SK-N-SH (cell line): ENCODE measurements at regions not wholly inside any gene's neighbourhood (a gene's known extent, or its start where the extent isn't known, plus 50 kb on each side); places are given as distances from the start of the nearest gene placed in this dataset.

Experiments used
- CTCF ChIA-PET: fragments of 300-600, 350-600 bp; formaldehyde crosslinking; extraction: SDS; loops from one replicate; lab custom pipeline; 2021; lab: Yijun Ruan, JAX
- POLR2A ChIA-PET: fragments of 350-600 bp; sonication (Branson Sonifier 250); formaldehyde crosslinking; extraction: SDS; loops from one replicate; lab custom pipeline; 2020; ENCODE audit warnings: antibody characterized with exemption, inconsistent platforms; lab: Yijun Ruan, JAX
- DNase-seq: peaks from one replicate; pipeline ENCODE4 v3.0.0; 2012
- H2AFZ ChIP-seq: fragments of 200-600 bp; sonication (generic); 2 replicates; pipeline ENCODE4 v1.8.1; 2016; ENCODE audit warnings: antibody characterized with exemption, mild to moderate bottlenecking, low read depth
- H3F3A ChIP-seq: fragments of 200-600 bp; sonication (generic); replicated peaks from 2 replicates; pipeline ENCODE3; 2016; ENCODE audit warnings: antibody characterized with exemption, mild to moderate bottlenecking; ENCODE audit not compliant: insufficient read depth
- H3K27ac ChIP-seq, 2 experiments: fragments of 200-500 bp in 1 of 2; fragments of 200-600 bp in 1 of 2; sonication (Bioruptor generic) in 1 of 2; sonication (generic), shearing (Covaris generic) in 1 of 2; 2 replicates each; pipeline versions ENCODE4 v1.5.1 to v1.6.1; 2014 to 2016; ENCODE audit warnings: low read depth in 2 of 2, inconsistent platforms in 1 of 2, low read length in 1 of 2, mild to moderate bottlenecking in 1 of 2, mixed read lengths in 1 of 2
- H3K27me3 ChIP-seq: fragments of 200-600 bp; sonication (generic), shearing (Covaris generic); 2 replicates; pipeline ENCODE4 v1.6.1; 2016; ENCODE audit warnings: mixed run types; ENCODE audit not compliant: insufficient read depth
- H3K36me3 ChIP-seq, 2 experiments: fragments of 200-500 bp in 1 of 2; fragments of 200-600 bp in 1 of 2; sonication (Bioruptor generic) in 1 of 2; sonication (generic) in 1 of 2; replicated peaks in 1 of 2; 2 replicates each; pipeline versions ENCODE3 to v1.5.1; 2014 to 2016; ENCODE audit warnings: low read length in 1 of 2, mild to moderate bottlenecking in 1 of 2; ENCODE audit not compliant: insufficient read depth in 2 of 2, control insufficient read depth in 1 of 2
- H3K4me1 ChIP-seq, 2 experiments: fragments of 200-500 bp in 1 of 2; fragments of 200-600 bp in 1 of 2; sonication (Bioruptor generic) in 1 of 2; sonication (generic), shearing (Covaris generic) in 1 of 2; 2 replicates each; pipeline versions ENCODE4 v1.5.1 to v1.6.1; 2014 to 2016; ENCODE audit warnings: low read depth in 1 of 2, low read length in 1 of 2, mixed run types in 1 of 2; ENCODE audit not compliant: insufficient read depth in 2 of 2, control insufficient read depth in 1 of 2
- H3K4me2 ChIP-seq: fragments of 200-600 bp; sonication (generic), shearing (Covaris generic); 2 replicates; pipeline ENCODE4 v1.6.1; 2017; ENCODE audit warnings: mixed run types
- H3K4me3 ChIP-seq, 2 experiments: fragments of 200-500 bp in 1 of 2; fragments of 200-600 bp in 1 of 2; sonication (Bioruptor generic) in 1 of 2; sonication (generic), shearing (Covaris generic) in 1 of 2; 2 replicates each; pipeline versions ENCODE4 v1.5.1 to v1.8.1; 2014 to 2016; ENCODE audit warnings: low read depth in 2 of 2, inconsistent platforms in 1 of 2, low read length in 1 of 2, mild to moderate bottlenecking in 1 of 2, mixed read lengths in 1 of 2, moderate library complexity in 1 of 2
- H3K79me2 ChIP-seq: fragments of 200-600 bp; sonication (generic); 2 replicates; pipeline ENCODE4 v1.8.1; 2017; ENCODE audit warnings: mild to moderate bottlenecking; ENCODE audit not compliant: insufficient read depth
- H3K9ac ChIP-seq: fragments of 200-600 bp; sonication (generic); 2 replicates; pipeline ENCODE4 v1.6.1; 2017; ENCODE audit warnings: mixed run types
- H3K9me2 ChIP-seq: fragments of 200-600 bp; sonication (generic); 2 replicates; pipeline ENCODE4 v1.6.1; 2017; ENCODE audit warnings: mixed run types
- H3K9me3 ChIP-seq: fragments of 200-600 bp; sonication (generic); 2 replicates; pipeline ENCODE4 v1.6.1; 2017; ENCODE audit warnings: mixed run types, mild to moderate bottlenecking, moderate library complexity
- H4K20me1 ChIP-seq: fragments of 200-600 bp; sonication (generic); 2 replicates; pipeline ENCODE4 v1.6.1; 2017; ENCODE audit warnings: mild to moderate bottlenecking, mixed run types; ENCODE audit not compliant: insufficient read depth
- EP300 ChIP-seq, 2 experiments: IDR thresholded peaks; 2 replicates each; pipeline versions ENCODE4 v1.4.0 to v1.6.1; 2012; ENCODE audit warnings: borderline replicate concordance in 1 of 2, low read depth in 1 of 2, low read length in 1 of 2
- FOSL2 ChIP-seq: IDR thresholded peaks from 2 replicates; pipeline ENCODE4 v1.4.0; 2012; ENCODE audit warnings: low read depth, mild to moderate bottlenecking, moderate library complexity, borderline replicate concordance
- FOXJ3 ChIP-seq: sonication (generic); formaldehyde crosslinking; IDR thresholded peaks from 2 replicates; pipeline ENCODE4 v1.5.1; 2020; ENCODE audit warnings: mild to moderate bottlenecking, missing genetic modification reagents
- GATA2 ChIP-seq: sonication (generic); formaldehyde crosslinking; IDR thresholded peaks from 2 replicates; pipeline ENCODE4 v1.5.0; 2020; ENCODE audit warnings: mild to moderate bottlenecking, missing genetic modification reagents
- MXI1 ChIP-seq: IDR thresholded peaks from 2 replicates; pipeline ENCODE4 v1.6.1; 2012; ENCODE audit warnings: mild to moderate bottlenecking, low read depth, low read length, improper control_type of control experiment
- NFIC ChIP-seq: IDR thresholded peaks from 2 replicates; pipeline ENCODE4 v1.4.0; 2012; ENCODE audit warnings: borderline replicate concordance
- POLR2AphosphoS5 ChIP-seq: IDR thresholded peaks from 2 replicates; pipeline ENCODE4 v1.6.1; 2012; ENCODE audit warnings: low read depth, low read length
- RAD21 ChIP-seq: IDR thresholded peaks from 2 replicates; pipeline ENCODE4 v1.6.1; 2012; ENCODE audit warnings: mild to moderate bottlenecking, low read length
- RFX5 ChIP-seq: IDR thresholded peaks from 2 replicates; pipeline ENCODE4 v1.6.1; 2012; ENCODE audit warnings: mild to moderate bottlenecking, improper control_type of control experiment, low read length
- SIN3A ChIP-seq: IDR thresholded peaks from 2 replicates; pipeline ENCODE4 v1.6.1; 2012; ENCODE audit warnings: low read depth, mild to moderate bottlenecking, low read length, moderate library complexity, borderline replicate concordance
- SMC3 ChIP-seq: IDR thresholded peaks from 2 replicates; pipeline ENCODE4 v1.6.1; 2012; ENCODE audit warnings: low read depth, low read length, improper control_type of control experiment
- TAF1 ChIP-seq: IDR thresholded peaks from 2 replicates; pipeline ENCODE4 v1.6.1; 2012; ENCODE audit warnings: low read depth, mild to moderate bottlenecking, low read length, moderate library complexity, borderline replicate concordance
- TCF12 ChIP-seq: IDR thresholded peaks from 2 replicates; pipeline ENCODE4 v1.4.0; 2012
- TEAD4 ChIP-seq: IDR thresholded peaks from 2 replicates; pipeline ENCODE4 v1.4.0; 2012; ENCODE audit warnings: mild to moderate bottlenecking, borderline replicate concordance; ENCODE audit not compliant: insufficient read depth
- WGBS: methylation state at CpG from one replicate; pipeline ENCODE4 v1.1.6; 2017; ENCODE audit warnings: low lambda C conversion rate; 5-methylcytosine and 5-hydroxymethylcytosine counted together
- TF ChIP-seq, protein P1 (sequence below): fragments of 200-600 bp; sonication (generic); IDR thresholded peaks from 2 replicates; pipeline ENCODE4 v1.6.1; 2017; ENCODE audit warnings: antibody characterized with exemption, mild to moderate bottlenecking, moderate library complexity
- TF ChIP-seq, protein P2 (sequence below): IDR thresholded peaks from 2 replicates; pipeline ENCODE4 v1.4.0; 2012; ENCODE audit warnings: low read depth, borderline replicate concordance
- TF ChIP-seq, protein P3 (sequence below): IDR thresholded peaks from 2 replicates; pipeline ENCODE4; 2012
- TF ChIP-seq, protein P4 (sequence below): IDR thresholded peaks from 2 replicates; pipeline ENCODE4 v1.4.0; 2012; ENCODE audit warnings: low read depth

DNA sequence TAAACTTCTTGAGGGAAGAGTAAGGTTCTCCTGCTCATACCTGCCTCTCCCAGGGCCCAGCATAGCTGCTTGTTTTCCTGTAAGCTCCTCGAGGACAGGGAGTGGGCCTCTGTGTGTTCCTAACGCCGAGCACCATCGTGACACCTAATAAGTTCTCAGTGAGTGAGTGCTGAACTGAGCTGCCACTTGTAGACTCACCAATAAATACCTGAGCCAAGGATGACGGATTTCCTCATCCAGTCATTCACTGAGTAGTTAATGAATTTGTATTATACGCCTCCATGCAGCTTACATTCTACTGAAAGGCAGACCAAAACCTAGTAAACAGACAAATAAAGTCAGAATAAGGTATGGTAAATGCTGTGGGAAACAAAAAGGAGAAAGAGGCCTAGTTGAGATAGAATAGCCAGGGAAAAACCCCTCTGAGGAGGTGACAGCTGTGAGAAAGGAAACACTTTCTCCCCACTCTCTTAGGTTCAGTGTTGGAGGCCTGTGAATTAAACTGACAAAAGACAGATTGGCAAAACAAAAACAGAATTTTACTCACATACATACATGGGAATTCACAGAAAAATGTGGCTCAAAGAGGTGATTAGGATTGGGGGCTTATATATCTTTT is 138.6 kb downstream of the B3GNT2 start:
- H3K4me1 ChIP-seq: peaks cover 0 to 20% of the 10 kb centered on the region in 2 experiments; a peak in 2 of 4 replicates
- no peaks in the 10 kb centered on the region for H3K9me3 ChIP-seq
- POLR2A ChIA-PET: no interaction called here
- no peaks in the 10 kb centered on the region for H3K27me3 ChIP-seq
- WGBS: 83% methylated on average over 6 of the region's 6 CpGs
- no peak for DNase-seq
- H2AFZ ChIP-seq: no peak overlapping the region
- no peaks in the 10 kb centered on the region for H3K9me2 ChIP-seq
- CTCF ChIA-PET: interaction anchor here (1.1 to 1.5 kb wide), 5 partner anchors 9 to 341 kb away, joined by 3 to 4 read pairs (median 3); no protein-coding TSS in a partner anchor
- TF ChIP-seq, protein P1, sequence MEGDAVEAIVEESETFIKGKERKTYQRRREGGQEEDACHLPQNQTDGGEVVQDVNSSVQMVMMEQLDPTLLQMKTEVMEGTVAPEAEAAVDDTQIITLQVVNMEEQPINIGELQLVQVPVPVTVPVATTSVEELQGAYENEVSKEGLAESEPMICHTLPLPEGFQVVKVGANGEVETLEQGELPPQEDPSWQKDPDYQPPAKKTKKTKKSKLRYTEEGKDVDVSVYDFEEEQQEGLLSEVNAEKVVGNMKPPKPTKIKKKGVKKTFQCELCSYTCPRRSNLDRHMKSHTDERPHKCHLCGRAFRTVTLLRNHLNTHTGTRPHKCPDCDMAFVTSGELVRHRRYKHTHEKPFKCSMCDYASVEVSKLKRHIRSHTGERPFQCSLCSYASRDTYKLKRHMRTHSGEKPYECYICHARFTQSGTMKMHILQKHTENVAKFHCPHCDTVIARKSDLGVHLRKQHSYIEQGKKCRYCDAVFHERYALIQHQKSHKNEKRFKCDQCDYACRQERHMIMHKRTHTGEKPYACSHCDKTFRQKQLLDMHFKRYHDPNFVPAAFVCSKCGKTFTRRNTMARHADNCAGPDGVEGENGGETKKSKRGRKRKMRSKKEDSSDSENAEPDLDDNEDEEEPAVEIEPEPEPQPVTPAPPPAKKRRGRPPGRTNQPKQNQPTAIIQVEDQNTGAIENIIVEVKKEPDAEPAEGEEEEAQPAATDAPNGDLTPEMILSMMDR: no peak
- TF ChIP-seq POLR2AphosphoS5: no peak
- TF ChIP-seq RAD21: no peak
- no peak for TF ChIP-seq EP300 (IDR thresholded peaks at IDR 0.05; ENCODE audit: borderline replicate concordance in 1 of 2, low read depth in 1 of 2, low read length in 1 of 2)
- TF ChIP-seq SMC3: no peak
- TF ChIP-seq, protein P2, sequence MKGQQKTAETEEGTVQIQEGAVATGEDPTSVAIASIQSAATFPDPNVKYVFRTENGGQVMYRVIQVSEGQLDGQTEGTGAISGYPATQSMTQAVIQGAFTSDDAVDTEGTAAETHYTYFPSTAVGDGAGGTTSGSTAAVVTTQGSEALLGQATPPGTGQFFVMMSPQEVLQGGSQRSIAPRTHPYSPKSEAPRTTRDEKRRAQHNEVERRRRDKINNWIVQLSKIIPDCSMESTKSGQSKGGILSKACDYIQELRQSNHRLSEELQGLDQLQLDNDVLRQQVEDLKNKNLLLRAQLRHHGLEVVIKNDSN: no peak
- TF ChIP-seq, protein P3, sequence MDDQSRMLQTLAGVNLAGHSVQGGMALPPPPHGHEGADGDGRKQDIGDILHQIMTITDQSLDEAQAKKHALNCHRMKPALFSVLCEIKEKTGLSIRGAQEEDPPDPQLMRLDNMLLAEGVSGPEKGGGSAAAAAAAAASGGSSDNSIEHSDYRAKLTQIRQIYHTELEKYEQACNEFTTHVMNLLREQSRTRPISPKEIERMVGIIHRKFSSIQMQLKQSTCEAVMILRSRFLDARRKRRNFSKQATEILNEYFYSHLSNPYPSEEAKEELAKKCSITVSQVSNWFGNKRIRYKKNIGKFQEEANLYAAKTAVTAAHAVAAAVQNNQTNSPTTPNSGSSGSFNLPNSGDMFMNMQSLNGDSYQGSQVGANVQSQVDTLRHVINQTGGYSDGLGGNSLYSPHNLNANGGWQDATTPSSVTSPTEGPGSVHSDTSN: no peak
- no peak for TF ChIP-seq SIN3A
- TF ChIP-seq RFX5: no peak
- TF ChIP-seq FOXJ3 (CRISPR knock-in tag): no peak
- TF ChIP-seq MXI1: no peak
- TF ChIP-seq GATA2: no peak
- no peak for TF ChIP-seq TEAD4
- TF ChIP-seq, protein P4, sequence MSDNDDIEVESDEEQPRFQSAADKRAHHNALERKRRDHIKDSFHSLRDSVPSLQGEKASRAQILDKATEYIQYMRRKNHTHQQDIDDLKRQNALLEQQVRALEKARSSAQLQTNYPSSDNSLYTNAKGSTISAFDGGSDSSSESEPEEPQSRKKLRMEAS: no peak
- TF ChIP-seq FOSL2: no peak
- TF ChIP-seq TCF12: no peak
- no peak for TF ChIP-seq NFIC
- TF ChIP-seq TAF1: no peak
- TF ChIP-seq, all 33 proteins: peak for 0
- Histone ChIP-seq H3K4me3 (no peak overlapping the region), H3K36me3 (no peaks in the 10 kb centered on the region), H3K79me2 (no peaks in the 10 kb centered on the region), H3F3A (no peaks in the 10 kb centered on the region), H3K9ac (no peak overlapping the region), H4K20me1 (no peaks in the 10 kb centered on the region), H3K27ac (peak overlapping the region in 1 of 2 experiments; percentile 70; a peak in 2 of 4 replicates), H3K4me2 (no peak overlapping the region)
